Activated CD8-positive, alpha-beta memory T cell treated with anti-CD3 and anti-CD28 coated beads for 1 hour (primary cell): ENCODE measurements at regions not wholly inside any gene's neighbourhood (a gene's known extent, or its start where the extent isn't known, plus 50 kb on each side); places are given as distances from the start of the nearest gene placed in this dataset.

Experiments used
- DNase-seq, 2 donors: peaks; one replicate each; pipeline ENCODE4 v3.0.0-alpha.2; 2020; ENCODE audit warnings: low read depth in 1 of 2; ENCODE audit errors: extremely low read depth in 1 of 2

DNA sequence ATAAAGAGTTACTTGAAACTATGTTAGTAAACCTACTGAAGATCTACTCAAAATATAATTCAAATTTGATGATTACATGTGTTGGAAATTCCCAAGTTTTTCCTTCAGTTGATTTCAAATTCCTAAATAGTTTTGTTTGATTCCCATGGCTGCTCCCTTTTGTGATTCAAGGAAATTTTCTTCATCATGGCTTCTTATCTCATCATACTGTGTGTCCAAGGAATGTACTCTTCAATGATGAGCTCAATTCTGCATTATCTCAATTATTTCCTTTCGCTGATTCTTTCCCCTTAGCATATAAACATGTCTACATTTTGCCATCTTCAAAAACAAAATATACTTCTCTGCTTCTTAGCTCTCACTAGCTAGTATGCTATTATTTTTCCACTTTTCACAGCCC is 460.4 kb upstream of the NAALADL2 start:
- DNase-seq, result no peak

DNA sequence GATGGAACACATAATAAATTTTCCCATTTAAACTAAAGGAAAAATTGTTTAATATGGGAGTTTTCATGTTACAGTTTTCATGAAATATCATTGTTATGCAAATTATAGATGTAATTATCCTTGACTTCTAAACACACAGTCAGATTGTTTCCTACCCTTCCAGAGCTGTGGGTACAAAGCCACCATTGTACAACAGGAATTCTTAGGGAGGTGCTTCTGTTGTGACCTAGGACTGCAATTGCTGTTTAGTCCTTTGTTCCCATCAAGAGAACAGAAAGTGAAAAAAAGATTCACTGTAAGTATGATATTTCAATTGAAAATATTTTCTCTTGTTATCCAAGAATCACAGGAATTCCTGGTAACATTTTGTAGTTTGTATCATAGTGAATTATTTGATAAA is 455.3 kb upstream of the NAALADL2 start:
- DNase-seq, result no peak

DNA sequence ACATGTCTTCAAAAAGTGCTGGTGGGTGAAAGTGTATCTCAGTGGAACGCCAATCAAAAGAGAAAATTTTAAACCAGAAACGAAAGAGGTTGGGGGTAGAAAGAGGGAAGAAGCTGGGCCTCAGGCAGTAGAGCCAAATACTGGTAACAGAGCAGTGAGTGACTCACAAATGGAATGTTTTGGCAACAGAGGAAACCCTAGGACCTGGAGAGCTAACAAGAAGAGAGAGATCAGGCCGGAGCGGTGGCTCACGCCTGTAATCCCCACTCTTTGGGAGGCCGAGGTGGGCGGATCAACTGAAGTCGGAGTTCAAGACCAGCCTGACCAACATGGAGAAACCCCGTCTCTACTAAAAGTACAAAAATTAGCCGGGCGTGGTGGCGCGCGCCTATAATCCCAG is 450.8 kb upstream of the NAALADL2 start:
- DNase-seq, result no peak

DNA sequence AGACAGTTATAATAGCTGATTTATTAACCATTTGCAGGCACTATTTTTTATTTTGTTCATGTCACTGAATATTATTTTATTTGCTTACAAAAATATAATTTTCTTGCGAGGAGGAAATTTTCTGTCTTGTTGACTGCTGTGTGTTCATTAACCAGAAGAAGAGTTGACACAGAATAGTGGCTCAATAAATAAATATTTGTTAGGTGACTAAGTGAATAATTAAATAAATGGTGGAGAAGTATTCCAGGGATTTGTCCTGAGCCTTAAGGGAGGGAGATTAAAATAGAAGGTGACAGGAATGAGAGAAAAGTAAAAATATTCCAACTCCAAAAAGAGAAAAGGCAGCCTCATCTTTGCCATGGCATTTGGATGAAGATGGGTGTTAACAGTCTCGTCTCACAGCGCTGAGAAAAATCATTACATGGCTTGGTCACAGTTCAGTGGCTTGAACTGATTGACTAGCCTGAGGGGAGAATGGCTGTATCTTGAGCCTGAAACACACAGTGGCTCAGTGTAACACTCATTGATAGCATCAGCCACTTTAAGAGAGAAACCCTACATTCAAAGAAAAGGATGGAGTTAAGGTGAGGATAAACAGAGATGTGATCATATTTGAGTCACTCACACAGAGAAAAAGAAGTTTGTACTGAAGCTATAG is 449.9 kb upstream of the NAALADL2 start:
- DNase-seq, result no peak

DNA sequence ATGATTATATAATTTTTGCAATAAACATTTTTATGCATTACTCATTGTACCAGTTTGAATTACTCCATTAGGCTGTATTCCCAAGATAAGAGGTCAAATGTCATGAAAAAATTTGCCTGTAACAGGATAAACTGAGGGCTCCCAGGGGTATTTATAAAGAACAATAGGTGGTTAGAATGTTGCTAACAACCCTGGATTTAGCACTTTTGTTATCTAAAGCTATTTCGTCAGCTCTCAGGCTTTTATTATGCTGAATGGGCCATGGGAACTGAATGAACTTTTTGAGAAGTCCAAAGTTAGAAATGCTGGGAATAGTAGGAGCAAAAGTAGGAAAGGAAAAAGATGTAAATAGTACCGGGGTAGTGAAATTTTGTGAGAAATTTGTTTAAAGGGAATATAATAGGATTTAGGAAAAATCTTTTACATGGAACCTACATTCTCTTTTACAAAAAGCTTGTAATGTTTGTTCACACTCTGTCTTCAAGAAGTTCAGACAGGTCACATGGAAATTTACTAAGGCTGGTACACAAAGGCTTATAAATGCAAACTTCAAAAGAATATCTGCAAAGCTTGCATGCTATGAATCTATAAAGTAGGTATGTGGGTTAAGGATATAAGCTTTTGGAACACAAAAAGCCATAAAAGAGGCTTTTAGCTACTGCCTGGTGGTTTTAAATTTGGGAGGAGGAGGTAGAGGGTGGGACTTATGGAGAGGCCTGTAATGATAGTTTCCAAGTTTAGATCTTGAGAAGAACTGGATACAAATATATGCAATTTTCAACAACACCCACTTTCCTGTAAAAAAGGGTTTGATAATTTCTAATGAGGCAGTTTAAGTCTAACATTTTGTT is 445.8 kb upstream of the NAALADL2 start:
- no peak for DNase-seq

DNA sequence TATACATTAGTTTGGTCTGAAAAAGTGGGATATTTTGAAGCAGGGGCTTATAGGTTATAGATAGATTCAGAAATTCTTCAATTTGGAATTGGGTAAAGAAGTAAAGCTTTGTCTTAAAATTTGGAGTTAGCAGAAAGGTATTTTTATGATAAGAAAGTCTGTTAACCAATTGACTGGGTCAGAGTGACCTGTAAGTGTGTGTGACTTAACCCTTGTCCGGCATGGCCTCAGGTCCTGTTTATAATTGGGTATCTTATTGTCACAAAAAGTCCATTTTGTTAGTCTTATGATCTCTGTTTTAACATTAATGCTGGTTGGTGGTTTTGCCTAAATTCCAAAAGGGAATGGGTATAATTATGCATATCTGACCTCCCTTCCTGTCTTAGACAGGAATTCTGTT is 444.2 kb upstream of the NAALADL2 start:
- DNase-seq, result no peak

DNA sequence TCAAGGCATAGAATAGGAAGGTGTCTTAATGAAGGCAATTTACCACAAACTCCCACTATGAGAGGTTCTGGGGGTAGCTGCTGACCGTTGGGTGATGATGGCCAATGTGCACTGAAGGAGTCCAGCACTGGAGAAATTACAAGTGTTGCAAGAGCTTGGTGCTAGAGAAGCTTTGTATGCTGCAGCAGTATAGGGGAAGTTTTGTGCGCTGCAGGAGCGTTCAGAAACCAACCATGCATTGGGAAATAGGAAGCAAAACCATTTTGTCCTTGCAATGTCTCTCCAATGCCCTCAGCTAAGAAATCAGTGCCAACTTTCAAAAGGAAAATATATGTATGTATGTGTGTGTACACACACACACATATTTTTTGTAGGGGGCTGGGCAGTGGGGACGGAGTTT is 441.6 kb upstream of the NAALADL2 start:
- DNase-seq, result no peak

DNA sequence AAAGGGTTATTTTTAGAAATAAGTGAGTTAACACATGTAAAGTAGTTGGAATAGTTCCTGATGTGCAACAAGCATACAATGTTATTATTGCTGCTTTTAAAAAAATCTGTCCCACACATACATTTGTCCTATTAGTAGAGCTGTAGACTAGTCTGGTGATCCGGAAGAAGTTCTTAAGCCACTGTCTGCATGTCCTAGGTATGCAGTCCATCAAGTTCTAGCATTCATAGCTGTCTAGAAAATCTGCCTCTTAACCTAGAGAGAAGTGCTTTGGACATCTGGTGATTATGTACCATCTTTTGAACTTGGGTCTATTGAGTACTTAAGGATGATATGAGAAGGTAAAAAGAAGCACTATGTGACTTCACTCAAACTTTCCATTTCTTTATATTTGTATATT is 439.9 kb upstream of the NAALADL2 start:
- DNase-seq, result no peak

DNA sequence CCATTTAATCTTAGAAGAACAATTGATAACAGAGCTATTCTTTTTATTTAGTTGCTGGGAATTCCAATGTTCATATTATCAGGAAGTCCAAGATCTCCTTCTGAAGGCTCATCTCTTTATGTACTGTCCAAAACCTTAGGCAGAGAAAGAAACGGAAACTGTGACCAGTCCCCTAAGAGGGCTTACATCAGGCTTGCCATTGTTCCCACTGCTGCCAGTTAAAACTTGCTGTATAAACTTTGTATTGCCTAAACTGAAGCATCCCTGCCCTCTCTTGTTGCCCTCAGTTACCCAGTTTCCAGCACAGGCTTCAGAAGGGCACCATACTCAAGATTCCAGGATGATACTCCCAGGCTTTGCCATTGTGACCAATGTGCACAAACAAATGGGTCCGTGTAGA is 435.2 kb upstream of the NAALADL2 start:
- no peak for DNase-seq

DNA sequence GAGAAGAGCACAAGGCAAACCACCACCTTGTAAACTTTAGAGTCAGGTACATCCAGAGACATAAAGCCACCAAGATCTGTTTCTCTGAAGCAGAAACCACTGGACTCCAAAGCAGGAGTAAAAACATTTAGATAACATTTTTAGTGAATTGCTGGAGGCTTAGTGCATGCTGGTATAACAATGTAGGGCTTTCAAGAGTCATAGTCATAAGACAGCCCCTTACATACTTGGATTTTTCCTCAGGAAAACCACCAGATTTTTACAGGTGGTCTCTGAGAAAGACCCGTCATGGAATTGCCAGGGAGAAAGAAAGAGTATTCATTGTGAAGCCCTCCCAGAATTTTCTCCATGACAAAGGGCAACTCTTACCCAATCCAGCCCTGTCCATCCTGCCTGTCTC is 434.5 kb upstream of the NAALADL2 start:
- no peak for DNase-seq

DNA sequence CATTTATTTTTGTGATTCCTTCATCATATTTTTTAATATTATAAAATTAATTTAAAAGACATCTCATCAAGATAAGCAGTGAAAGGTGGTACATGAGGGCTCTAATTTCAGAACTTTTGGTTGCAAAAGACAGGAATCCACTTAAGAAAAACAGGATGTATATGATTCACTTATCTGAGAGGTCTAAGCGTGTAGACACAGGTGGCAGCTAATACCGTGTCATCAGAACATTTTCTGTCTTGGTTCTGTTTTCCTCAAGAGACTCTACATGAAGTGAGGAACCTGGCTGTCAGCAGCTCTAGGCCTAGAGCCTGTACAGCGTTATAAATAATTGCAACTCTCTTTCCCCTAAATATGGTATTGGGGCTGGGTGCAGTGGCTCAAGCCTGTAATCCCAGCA is 433.7 kb upstream of the NAALADL2 start:
- no peak for DNase-seq

DNA sequence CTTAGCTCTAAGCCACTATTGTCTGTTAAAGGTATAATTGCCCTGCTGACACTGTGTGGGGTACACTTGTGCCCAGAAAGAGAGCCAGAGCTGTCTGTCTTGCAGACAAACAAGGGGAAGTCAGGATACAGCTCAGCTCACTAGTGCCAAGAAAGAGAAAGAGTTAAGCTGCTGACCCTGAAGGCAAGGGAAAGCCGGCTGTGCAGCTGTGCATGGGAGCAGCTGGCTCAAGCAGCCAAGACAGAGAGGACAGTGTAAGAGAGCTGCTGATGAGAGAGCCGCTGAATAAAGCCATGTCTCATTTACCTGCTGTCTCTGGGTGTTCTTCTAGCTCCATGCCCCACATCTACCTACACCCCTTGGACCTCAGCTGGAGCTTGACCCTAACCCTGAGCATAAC is 428.1 kb upstream of the NAALADL2 start:
- no peak for DNase-seq

DNA sequence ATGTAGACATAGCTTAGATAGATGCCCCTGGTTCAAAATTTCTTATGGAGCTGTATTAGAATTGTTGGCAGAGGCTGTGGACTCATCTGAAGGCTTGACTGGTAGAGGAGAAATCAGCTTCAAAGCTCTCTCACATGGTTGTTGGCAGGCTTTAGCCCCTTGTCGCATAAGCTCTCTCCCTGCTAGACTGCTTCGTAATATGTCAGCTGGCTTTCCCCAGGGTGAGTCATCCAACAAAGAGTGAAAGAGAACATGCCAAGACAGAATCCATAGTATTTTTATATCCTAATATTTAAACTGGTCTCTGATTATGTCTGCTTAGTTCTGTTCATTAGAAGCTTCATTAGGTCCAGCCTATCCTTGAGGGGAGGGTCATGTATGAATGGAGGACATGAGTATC is 427.4 kb upstream of the NAALADL2 start:
- no peak for DNase-seq

DNA sequence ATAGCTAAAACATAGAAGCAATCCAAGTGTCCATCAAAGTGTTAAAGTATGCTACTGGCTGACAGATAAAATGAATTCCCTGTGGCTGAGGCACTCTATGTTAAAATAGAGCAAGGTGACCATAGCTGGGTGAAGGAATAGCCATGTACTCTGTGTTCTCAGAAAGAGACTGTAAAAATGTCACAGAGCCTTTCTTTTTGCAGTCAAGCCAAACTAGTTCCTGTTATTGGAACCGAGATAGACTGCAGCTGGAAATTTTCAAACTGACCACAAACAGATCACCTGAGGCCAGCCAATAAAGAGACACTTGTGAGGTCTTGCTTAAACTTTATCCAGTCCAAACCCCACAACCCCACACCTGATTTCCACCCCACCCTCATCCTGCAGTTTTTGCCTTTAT is 422.8 kb upstream of the NAALADL2 start:
- DNase-seq, result no peak

DNA sequence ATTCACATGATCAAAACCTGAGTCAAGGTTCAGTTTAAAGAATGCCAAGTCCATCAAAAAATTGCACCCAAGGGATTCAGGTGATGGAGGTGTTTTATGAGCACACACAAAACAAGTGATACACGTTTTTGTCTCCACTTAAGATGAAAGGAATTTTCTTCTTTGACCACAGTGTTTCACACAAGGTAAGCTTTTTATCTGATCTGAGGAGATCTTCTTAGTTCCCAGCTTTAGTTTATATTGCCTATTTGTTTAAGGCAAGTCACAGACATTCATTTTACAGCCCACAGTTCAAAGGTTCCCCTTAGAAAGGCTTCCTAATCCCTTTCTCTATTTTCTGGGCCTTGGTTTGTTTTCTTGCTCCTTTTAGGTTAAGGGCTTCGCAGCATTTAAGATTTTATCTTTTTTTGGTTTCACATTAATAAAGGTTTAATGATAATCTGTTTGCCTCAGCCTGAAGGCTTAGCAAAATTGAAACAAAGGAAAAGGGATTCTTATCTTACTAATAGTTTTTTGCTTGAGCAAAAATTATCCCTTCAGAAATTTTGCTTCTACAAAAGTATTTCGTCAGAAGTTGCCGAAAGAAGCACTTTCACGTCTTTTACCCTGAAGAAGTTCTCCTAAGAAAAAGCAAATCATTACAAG is 420.5 kb upstream of the NAALADL2 start:
- DNase-seq, result no peak

DNA sequence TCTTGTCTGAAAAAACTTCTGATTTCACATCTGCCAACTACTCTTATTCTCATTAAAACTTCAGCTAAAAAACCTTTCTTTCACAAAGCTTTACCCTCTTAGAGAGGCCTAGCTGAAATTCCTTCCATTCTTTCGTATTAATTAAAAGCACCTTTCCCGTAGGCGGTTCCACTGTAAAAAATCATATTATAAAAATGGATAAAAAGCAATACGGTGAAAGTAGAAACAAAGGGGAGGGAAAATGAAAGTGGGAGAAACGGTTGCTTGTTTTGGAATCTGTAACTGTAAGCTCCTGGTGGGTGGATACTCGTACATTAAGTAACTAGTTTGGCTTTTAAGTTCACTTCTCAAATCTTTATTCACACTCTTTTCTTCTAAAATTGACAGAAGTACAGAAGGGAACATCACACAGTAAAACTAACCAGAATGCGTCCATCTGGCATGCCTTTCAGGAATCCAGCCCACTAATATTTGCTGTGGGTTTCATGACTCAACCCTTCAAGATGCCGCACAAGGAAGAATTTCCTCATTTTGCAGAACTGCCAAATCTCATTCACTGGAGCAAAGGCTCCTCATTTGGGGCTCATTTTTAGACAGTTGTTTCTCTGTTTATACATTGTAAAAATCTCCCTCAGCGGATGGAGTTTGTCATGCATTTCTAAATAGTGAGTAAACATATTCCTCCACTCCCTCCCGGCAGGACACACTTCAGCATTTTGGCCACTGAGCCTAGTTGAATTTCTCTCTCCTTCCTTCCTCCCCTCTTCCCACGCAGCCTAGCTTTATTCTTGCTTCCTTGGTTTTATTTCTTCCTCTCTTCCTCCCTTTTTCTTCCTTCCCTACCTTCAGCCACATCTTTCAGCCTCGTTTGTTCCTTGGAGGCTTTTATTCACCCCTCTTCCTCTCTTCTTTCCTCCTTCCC is 419.5 kb upstream of the NAALADL2 start:
- DNase-seq, result no peak

DNA sequence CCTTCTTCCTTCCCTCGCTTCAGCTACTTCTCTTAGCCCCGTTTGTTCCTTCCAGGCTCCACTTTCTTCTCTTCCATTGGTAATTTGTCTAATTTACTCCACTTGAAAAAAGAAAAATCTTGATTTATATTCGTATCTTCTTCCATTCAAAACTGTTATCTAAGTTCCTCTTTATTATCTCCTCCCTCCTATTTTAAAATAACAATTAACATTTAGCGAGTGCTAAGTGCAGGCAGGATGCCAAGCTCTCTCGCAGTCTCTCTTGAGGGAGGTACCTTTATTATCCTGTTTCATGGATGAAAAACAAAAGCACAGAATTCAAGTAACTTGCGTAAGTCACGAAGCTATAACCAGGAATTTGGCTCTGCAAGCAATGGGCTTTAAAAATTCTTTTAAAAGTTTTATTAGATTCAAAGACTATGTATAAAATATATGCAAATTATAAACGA is 418.9 kb upstream of the NAALADL2 start:
- DNase-seq, result no peak

DNA sequence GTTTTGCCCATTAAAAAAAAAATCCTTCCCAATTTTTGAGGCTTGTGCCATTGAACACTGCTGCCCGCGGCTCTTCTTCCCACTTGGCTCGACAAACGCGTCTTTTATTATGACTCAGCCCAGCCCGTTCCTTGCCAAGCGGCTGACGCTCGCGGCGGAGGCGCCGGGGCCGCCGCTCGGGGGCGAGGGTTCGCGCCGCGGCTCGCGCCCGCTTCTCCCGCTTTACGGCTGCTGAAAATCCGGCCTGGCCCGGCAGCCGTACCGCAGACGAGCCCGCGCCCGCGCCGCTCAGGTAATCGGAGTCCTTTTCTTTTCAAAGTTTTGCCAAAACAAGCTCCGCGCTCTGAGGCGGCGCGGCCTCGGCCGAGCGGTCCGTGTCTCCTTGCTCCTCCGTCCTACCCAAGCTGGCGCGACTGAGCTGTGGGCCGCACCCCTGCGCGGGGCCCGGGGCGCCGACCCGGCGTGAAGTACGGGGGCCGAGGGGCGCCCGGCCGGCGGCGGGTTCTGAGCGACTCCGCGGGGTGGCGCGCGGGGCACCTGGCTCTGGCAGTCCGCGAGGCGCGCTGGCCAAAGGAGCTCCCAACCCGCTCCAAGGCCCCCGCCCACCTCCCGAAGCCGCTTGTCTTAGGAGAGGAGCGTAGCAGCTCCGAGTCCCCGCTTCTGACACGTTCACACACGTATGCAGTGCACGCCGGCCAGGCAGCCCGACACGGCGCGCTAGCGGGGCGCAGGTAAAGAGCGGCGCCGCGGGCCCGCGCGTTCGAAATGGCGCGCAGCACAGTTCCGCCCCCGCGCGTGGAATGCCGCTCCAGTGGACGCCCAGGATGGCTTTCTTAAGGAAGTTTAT is 418.2 kb upstream of the NAALADL2 start:
- peak in 1 of 2 donors; percentile 13 for DNase-seq

DNA sequence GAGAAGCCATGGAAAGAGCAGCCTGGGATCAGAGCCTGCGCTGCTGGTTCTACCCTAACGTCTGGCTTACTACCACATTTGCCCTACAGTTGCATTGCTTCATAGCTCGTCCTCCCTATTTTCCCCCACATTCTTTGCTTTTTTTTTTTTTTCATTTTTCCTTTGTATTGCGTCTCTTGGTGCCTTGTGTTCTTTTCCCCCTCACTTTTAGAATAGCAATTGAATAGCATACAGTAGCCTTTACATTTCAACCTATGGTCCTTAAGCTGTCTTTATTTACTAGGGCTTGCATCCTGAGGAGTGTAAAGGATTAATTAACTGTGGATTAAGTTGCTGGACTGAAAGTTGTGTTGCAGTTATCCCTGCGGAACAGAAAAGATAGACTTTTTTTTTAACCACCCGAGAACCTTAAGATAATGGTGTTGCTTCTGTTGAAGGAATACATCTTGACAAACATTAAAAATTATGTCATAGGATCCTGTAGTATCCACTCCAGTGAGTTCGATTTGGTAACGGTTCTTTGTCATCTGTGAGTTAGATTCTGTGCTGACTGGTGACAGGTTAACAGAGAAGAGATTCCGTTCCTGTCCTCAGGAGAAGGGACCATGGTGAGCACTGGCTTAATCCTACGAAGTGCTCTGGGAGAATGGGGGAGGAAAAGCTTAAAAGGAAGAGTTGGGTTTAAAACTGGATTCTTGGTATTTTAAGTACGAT is 417.4 kb upstream of the NAALADL2 start:
- DNase-seq, result no peak
